ENCODE measurements at regions not wholly inside any gene's neighbourhood (a gene's known extent, or its start where the extent isn't known, plus 50 kb on each side); places are given as distances from the start of the nearest gene placed in this dataset.
"Not testable (repeated sequence)": the region's sequence is repeated elsewhere in the genome, so short reads cannot be mapped to it uniquely, and the experiment has no call there.

DNA sequence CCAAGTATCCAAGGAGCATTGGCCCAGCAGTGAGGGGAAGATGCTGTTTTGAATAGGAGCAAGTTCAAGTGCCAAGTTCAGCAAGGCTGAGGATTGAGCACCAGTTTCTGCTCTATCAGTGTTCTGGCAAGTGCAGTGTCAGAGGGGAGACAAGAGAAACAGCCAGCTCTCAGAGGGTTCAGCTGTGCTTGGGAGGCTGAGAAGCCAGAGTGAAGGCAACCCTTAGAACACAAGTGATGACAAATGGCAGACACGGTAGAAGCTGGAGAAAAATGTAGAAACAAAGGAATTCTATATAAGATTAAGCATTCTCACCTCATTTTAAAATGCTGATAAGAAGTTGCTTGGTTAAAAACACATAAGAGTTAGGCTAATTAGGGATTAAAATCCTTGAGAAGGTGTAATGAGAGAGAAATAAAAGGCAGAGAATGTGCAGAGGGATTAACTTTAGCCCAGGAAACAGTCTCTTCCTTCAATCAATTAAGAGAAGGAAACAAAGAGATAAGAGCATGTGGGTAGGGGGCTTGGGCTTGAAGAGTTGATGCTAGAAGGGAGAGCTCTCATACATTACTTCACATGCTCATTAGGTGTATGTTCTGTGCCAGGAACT lies 475.4 kb downstream of the AJAP1 start:
- no peak for DNase-seq (ENCODE audit: low spot score)

DNA sequence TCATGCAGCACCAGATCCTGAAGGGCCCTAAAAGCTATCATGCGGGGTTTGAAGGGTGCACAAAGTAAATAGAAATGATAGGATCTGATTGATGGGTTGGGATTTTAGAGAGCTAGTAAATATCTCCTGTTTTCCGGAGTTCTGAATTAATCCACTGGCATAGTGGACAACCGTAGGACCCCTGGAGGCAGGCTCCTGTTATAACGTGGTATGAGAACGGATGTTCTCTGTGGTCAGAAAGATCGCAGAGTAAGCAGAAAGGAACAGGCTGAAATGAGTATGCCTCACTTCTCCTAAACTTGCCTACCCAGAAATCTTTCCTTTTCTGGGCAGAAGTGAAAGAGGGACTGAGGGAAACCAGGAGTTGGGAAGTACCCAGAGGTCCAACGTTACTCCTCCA lies 470.8 kb downstream of the AJAP1 start:
- DNase-seq (ENCODE audit: low spot score), result no peak

DNA sequence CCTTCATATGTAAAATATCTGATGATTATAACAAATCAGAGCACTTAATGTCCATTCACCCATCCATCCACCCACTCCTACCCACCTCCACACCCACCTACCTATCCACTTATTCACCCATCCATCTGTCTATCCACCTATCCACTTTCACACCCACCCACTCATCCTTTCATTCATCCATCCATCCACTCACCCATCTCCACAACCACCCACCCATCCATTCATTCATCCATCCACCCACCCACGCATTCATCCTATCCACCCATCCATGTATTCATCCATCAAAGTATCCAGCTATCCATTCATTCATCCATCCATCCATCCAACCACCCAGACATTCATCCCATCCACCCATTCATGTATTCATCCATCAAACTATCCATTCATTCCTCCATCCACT lies 466.1 kb downstream of the AJAP1 start:
- no peak for DNase-seq (ENCODE audit: low spot score)

DNA sequence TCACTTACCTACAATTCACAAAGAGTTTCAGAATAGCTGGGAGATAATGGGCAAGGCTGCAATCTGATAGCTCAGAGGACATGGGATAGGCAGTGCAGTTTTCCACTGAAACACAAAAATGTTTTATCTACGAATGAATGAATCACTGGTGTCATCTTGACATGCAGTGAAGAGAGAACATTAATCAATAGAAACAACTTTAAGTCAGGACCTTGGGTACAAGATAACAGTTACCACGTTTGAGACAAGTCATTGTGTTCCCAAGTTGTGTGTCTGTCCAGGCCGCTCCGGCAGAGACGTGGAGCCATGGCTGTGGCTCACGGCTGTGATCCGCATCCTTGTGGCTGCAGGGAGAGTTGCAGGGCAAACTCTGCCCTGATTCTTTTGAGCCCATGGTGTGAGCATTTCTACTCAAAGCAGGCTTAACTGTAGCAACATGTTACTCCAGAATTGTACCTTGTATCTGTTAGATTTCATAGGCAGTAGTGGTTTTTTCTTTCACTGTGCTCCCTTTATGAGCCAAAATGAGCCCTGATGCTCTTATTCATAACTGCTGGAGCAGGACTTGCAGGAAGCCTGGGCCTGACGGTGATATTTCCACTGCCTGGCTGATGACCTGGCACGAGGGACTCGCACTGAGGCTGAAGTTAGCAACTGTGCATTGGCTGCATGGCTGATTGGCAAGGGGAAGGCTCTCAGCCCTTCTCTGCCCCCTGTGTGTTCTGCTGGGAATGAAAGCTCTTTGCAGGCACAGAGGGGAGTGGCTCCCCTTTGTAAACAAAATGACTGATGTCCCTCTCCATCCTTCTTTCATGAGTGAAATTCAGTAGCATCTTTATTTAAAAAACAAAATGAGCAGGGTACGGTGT lies 465.2 kb downstream of the AJAP1 start:
- peak; percentile 15 for DNase-seq (ENCODE audit: low spot score)

DNA sequence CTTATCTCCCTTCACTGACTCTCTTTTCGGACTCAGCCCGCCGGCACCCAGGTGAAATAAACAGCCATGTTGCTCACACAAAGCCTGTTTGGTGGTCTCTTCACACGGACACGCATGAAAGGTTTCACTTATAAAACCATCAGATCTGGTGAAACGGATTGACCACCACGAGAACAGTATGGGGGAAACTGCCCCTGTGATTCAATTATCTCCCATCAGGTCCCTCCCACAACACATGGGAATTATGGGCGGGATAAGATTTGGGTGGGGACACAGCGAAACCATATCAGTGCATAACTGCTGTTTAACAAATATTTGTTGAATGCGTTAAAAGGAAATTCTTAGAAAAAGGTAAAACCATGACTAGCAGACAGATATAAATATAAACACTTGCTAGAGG lies 464.4 kb downstream of the AJAP1 start:
- DNase-seq (ENCODE audit: low spot score), result not testable (repeated sequence)

DNA sequence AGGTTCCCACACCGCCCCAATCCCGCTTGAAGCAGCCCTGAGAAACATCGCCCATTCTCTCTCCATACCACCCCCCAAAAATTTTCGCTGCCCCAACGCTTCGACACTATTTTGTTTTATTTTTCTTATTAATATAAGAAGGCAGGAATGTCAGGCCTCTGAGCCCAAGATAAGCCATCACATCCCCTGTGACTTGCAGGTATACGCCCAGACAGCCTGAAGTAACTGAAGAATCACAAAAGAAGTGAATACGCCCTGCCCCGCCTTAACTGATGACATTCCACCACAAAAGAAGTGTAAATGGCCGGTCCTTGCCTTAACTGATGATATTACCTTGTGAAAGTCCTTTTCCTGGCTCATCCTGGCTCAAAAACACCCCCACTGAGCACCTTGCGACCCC lies 463.9 kb downstream of the AJAP1 start:
- DNase-seq (ENCODE audit: low spot score), result not testable (repeated sequence)

DNA sequence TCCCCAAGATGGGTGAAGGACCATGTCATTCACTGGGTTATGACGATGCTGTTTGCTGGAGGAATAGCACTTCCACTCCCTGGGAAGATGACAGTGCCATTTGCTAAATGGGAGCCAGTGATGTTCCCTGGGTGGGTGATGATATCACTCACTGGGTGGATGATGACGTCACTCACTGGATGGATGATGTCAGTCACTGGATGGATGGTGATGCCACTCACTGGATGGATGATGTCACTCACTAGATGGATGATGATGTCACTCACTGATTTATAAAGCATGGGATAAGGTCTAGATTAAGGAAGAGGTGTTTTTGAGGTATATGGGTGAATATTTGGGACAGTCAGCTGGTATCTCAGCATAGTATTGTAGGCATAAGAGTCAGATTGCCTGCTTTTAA lies 457.2 kb downstream of the AJAP1 start:
- peak; percentile 28 for DNase-seq (ENCODE audit: low spot score)

DNA sequence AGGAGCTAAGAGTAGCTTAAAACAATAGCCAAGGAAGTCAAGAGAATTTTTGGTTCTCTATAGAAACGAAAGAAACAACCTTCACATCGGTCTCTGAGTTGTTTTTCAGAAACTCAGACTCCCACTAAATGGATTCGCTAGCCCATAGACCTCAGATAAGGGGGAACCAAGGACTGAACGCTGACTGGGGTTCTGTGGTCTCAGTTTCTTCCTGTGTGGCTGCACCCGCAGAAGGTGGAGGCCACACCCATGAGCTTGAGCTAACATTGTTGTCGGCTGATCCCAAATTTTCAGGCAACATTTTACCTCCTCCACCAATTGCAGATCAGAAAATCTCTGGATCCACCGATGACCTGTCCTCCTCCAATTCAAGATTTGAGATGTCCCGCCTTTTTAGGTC lies 456.1 kb downstream of the AJAP1 start:
- no peak for DNase-seq (ENCODE audit: low spot score)

DNA sequence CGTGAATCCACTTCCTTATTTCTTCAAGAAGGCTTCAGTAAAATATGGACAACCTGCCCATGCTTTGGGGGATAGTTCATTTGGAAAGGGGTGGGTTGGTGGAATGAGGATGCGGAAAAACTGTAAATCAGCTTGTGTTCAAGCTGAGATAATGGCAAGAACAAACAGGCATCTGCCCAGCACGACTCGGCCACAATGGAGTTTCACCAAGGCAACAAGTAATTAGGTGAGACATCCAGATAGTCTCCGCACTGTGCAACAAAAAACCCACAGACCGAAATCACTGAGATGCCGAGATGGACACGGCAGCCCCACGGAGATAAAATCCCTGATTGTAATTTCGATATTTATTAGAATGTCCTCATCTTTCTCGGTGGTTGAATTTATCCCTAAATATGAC lies 455.2 kb downstream of the AJAP1 start:
- no peak for DNase-seq (ENCODE audit: low spot score)

DNA sequence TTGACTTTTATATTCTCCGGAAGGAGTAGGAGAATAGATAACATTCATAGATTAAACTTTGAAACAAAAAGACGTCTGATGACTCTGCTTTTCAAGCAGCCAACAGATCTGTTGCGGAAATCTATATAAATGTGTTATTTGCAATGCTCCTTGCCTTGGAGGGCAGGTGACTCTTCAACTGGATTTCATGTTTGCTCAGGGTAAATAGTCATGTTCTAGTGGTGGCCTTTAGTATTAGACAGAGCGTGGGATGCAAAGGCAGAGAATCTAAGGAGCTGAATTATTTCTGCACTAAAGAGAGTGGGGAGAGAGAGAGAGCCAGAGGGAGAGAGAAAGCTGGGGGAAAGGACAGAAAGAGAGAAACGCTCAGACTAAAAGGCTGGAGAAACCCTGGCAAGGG lies 454.3 kb downstream of the AJAP1 start:
- no peak for DNase-seq (ENCODE audit: low spot score)

DNA sequence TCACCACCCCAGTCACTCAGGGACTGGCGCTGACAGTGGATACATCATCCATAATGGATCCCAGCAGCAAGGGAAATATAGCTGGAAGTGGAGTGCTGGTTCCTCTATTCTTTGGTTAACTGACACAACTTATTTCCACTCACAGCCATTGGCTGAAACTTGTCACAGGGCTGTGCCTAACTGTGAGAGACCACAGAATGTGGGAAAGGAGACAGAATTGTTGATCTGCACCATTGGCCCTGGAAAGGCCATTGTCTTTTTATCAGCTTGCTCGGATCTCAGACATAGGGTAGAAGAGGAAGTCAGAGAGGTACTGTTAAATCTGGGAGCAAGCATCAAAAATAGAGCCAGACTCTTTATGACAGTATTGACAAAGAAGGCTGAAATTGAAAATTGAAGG lies 451.3 kb downstream of the AJAP1 start:
- no peak for DNase-seq (ENCODE audit: low spot score)

DNA sequence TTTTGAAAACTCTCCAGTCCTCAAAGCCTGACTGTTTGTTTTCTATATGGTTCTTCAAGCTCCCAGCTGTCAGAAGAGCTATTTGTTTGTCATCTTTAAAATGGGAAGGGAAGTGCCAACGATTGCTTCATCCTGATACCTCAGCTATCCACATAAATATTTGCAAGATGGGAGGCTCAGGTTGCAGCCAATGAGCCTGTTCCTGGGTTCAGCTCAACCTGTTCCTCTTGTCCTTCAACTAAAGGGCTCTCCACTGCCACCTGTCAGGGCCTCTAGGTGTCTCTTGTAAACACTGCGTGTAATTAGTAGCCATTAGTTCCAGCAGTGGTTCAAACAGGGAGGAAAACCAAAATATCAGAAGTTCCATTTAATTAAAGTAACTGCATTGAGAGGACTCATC lies 445.1 kb downstream of the AJAP1 start:
- DNase-seq (ENCODE audit: low spot score), result no peak

DNA sequence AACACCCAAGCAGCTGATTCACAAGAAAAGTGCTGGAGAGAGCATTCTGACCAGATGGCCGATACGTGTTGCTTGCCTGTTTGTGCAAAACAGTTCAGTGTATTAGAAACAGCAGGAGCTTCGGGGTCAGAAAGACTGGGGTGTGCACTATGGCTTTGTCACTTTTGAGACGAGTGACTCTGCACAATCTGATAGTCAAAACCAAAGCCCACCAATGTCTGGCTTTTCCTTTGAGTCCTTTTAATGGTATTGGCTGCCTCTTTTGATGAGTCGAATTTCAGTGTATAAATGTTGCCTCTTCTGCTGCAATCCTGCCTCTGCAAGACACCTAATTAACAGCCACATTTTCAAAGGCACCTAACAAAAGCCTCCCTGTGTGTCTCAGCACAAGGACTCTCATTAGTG lies 444.6 kb downstream of the AJAP1 start:
- DNase-seq (ENCODE audit: low spot score), result no peak

DNA sequence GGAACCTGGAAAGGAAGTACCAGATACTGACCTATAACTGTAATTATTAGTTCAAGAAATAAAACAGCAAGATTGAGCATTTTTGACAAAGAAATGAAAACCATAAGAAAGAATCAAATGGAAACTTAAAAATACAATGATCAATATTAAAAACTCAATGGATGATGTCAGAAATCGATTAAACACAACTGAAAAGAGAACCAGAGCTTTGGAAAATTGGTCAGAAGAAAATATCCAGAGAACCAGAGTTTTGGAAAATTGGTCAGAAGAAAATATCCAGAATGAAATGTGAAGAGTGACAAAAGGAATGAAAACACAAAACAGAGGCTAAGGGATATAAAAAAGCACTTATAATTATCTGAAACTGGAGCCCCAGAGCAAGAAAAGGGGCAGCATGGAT lies 438.6 kb downstream of the AJAP1 start:
- DNase-seq (ENCODE audit: low spot score), result no peak

DNA sequence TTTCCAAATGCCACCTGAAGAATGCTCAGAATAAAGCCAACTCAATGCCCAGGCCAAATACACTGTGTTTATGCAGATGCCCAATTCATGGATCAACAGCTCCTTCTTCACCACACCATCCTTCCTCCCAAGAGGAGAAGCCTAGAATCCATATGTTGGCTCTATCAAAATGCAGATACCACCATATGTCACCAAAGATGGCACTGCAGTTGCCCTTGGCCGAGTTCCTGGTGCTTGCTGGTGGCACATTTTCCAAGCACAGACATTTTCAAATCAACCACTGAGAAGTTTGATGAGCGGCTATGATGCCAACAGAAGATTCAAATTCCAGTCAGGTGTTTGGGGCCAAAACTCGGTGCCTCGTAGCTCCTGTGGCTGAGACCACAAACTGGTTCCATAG lies 430.3 kb downstream of the AJAP1 start:
- DNase-seq (ENCODE audit: low spot score), result no peak

DNA sequence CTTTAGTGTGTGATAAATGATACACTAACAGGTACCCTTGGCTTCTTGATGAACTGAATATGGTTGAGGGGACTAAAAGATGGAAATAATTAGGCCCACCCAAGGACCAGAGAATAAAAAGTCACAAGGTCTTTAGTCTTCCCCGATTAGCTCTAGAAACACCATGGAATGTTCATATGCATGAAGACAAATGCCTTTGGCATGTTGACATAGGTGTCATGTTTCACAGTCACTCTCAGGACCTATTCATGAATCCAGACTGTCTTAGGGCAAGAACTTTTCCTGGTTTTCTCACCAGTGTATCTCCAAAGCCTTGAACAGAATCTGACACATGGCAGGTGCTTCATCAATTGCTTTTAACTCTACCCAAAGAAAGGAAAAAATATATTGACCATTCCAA lies 412.8 kb downstream of the AJAP1 start:
- no peak for DNase-seq (ENCODE audit: low spot score)

DNA sequence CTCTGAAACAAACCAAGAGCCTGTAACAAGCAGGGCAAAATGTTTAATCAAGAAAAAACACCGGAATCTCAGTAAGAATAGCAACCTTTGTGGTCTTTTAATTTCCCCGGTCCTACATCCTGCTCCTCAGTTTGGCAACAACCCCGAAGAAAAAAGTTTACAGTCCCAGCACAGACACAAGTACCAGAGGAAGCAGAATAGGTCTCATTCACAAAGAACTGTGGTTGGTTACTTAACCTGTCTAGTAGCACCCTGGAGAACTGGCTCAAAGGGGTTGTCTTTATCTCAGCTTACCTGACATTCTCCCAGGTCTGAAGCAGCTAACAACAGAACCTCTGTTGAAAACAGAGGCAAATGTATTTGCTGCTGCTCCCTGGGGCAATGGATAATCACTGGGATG lies 399.3 kb downstream of the AJAP1 start:
- no peak for DNase-seq (ENCODE audit: low spot score)

DNA sequence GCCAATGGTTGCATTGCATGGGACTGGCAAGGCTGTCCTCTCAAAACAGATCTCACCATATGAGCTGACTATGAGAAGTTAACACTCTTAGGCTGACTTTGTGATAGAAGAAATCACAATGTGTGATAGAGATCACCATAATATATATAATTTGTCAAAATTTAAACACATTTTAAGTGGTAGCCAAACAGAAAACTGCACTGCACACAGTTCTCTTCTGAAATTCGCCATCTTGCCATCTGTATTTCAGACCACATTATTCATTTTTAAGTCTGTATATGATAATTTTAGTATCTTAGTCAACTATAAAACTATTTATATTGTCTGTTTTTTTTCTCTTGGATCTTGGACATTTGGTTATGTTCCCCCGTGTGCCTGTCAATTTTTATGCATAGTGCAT lies 374.7 kb downstream of the AJAP1 start:
- no peak for DNase-seq (ENCODE audit: low spot score)

DNA sequence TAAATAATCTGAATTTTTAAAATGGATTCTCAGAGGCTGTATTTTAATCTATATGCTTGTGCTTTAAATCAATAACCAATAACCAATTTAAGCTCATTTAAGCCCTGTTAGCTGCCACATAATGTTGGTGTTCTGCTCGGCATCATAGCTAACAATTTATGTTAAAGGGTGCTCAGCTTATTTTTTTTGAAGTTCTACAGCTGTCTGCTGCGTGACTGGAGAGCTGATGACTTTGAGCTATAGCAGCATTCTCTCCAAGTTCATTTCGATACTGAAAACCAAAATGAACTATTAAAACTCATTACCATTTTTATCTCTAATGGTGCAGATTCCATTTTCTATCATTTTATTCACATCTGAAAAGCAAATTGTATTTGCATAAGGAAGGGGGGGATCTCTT lies 357.8 kb downstream of the AJAP1 start:
- DNase-seq (ENCODE audit: low spot score), result no peak

DNA sequence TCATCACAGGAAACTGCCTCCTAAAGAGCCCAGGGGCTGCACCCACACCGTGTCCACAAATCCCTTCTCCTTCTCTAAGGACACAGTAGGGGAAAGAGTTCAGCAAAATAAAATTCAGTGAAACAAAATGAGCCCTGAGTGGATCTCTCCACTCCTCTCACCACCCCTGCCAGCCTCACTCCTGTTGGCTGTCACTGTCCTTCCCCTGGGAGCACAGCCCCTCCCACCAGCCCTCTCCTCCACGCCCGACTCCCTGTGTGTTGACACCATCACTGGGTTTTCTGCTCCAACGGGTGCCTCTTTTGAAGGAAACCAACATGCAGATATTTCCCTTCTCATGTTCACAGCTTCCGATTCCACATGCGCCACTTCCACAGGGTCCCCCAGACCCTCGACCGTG lies 356.2 kb downstream of the AJAP1 start:
- DNase-seq (ENCODE audit: low spot score), result no peak

DNA sequence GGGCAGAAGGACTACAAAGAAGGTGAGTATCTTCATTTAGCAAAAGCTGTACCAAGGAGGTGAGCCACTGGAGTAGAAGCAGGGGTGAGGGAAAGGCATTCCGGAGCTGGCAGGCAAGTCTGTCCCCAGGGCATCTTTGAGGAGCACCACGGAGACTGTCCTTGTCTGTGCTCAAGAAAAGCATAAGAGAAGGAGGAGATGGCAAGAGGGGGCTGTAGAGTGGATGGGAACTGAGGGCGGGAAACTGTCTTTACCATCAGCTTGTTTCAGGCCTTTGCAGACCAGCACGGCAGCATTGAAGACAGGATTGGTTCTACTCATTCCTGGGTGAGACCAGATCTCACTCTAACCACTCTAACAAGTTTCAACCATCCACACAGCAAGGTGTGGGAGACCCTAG lies 355.8 kb downstream of the AJAP1 start:
- DNase-seq (ENCODE audit: low spot score), result no peak

DNA sequence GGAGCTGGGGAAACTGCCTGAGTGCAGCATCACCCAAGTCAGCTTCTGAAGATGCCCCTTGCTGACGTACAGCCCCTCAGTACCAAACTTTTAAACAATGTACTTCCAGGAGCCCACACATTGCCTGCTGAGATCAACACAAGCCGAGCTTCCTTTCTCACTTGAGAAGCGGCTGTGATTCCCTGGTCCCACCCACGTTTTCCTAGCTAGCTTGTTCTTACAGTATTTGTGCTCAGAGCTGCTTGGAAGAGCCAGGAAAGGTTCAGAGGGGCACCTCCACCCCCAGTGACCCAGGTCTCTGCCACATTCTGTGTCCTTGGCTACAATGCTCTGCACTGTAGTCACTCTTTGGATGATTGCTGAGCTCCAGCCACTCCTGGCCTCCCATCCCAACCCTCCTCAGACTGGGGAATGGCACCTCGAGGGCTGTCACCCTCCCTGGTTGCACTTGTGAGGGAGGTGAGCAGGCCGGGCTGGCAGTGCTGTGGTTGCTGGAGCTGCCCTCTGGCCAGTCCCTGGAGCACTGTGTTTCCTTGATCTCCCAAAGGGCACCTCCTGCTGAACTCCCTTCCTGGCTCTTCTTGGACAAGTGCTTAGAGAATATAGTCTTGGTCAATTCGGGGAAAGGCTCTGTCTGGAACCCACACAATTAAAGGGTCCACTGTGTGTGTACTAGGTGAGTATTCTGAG lies 355.1 kb downstream of the AJAP1 start:
- no peak for DNase-seq (ENCODE audit: low spot score)

DNA sequence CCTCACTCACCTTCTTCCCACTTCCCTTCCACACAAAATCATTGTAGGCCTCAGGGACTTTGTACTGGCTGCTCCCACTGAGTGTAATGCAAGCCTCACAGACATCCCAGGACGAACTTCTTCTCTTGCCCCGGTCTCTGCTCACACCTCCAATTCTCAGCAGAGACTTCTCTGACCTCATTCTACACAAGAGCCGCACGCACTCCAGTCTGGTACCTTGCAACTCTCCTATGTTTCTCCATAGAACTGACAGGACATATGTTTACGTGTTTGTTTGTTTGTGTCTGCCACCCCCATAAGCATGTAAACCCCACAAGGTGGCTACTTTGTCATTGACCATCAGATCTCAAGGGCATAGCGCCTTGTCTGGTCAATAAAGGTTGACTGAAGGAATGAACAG lies 350.8 kb downstream of the AJAP1 start:
- DNase-seq (ENCODE audit: low spot score), result no peak
